ENCODE measurements at regions not wholly inside any gene's neighbourhood (a gene's known extent, or its start where the extent isn't known, plus 50 kb on each side); places are given as distances from the start of the nearest gene placed in this dataset.

GRCh38 chr9:87146933-87147332 is 199.6 kb upstream of the GAS1 start:
- Histone ChIP-seq H3K9me3 (no peaks in the 10 kb centered on the region), H3K4me3 (no peak overlapping the region), H3K4me1 (peaks cover 16% of the 10 kb centered on the region), H3K27me3 (no peaks in the 10 kb centered on the region), H3K36me3 (no peaks in the 10 kb centered on the region), H3K27ac (no peak overlapping the region)
- DNase-seq (ENCODE audit: low spot score in 2 of 2), result no peak
- no peak for TF ChIP-seq POLR2A (IDR thresholded peaks at IDR 0.05)
- 72% methylated on average over 7 of the region's 7 CpGs for WGBS

- Histone ChIP-seq H3K4me1 (peaks cover 16% of the 10 kb centered on the region), H3K36me3 (no peaks in the 10 kb centered on the region), H3K9me3 (no peaks in the 10 kb centered on the region), H3K27ac (peak overlapping the region; percentile 85), H3K4me3 (peak overlapping the region; percentile 40), H3K27me3 (no peaks in the 10 kb centered on the region)
- 75% methylated on average over 8 of the region's 8 CpGs for WGBS
- no peak for DNase-seq (ENCODE audit: low spot score in 2 of 2)
- TF ChIP-seq POLR2AphosphoS5 (IDR thresholded peaks at IDR 0.05), result no peak
- no peak for TF ChIP-seq POLR2A (IDR thresholded peaks at IDR 0.05)
Observed at GRCh38 chr9:87147839-87148238, 200.5 kb upstream of the GAS1 start.

GRCh38 chr9:87148331-87149104 is 201.2 kb upstream of the GAS1 start:
- H3K4me1 ChIP-seq, result peaks cover 16% of the 10 kb centered on the region
- H3K36me3 ChIP-seq, result no peaks in the 10 kb centered on the region
- no peaks in the 10 kb centered on the region for H3K9me3 ChIP-seq
- WGBS, result 14% methylated on average over 29 of the region's 49 CpGs
- no peaks in the 10 kb centered on the region for H3K27me3 ChIP-seq
- DNase-seq (ENCODE audit: low spot score in 2 of 2), result peak; percentile 86 to 91
- H3K27ac ChIP-seq, result peak overlapping the region; percentile 85
- H3K4me3 ChIP-seq, result peak overlapping the region; percentile 40
- TF ChIP-seq POLR2AphosphoS5 (IDR thresholded peaks at IDR 0.05), result peak in 1 of 3 donors; percentile 27
- TF ChIP-seq CTCF (IDR thresholded peaks at IDR 0.05), result peak in 1 of 2 donors; percentile 17
- TF ChIP-seq EP300 (IDR thresholded peaks at IDR 0.05), result no peak

- Histone ChIP-seq H3K4me1 (peaks cover 16% of the 10 kb centered on the region), H3K27me3 (no peaks in the 10 kb centered on the region), H3K9me3 (no peaks in the 10 kb centered on the region), H3K27ac (no peak overlapping the region), H3K4me3 (no peak overlapping the region), H3K36me3 (no peaks in the 10 kb centered on the region)
- WGBS, result 61% methylated on average over 4 of the region's 4 CpGs
- TF ChIP-seq CTCF (IDR thresholded peaks at IDR 0.05) (no peak), EP300 (IDR thresholded peaks at IDR 0.05) (no peak), POLR2AphosphoS5 (IDR thresholded peaks at IDR 0.05) (no peak), POLR2A (IDR thresholded peaks at IDR 0.05) (no peak)
- DNase-seq (ENCODE audit: low spot score in 2 of 2), result no peak
Observed at GRCh38 chr9:87149799-87150198, 202.5 kb upstream of the GAS1 start.

GRCh38 chr9:87152256-87152655 is 204.9 kb upstream of the GAS1 start:
- H3K27me3 ChIP-seq, result no peaks in the 10 kb centered on the region
- H3K36me3 ChIP-seq, result no peaks in the 10 kb centered on the region
- 88% methylated on average over 8 of the region's 8 CpGs for WGBS
- no peak overlapping the region for H3K4me3 ChIP-seq
- TF ChIP-seq POLR2AphosphoS5 (IDR thresholded peaks at IDR 0.05), result no peak
- no peak overlapping the region for H3K27ac ChIP-seq
- DNase-seq (ENCODE audit: low spot score in 2 of 2), result no peak
- H3K9me3 ChIP-seq, result no peaks in the 10 kb centered on the region
- peaks cover 16% of the 10 kb centered on the region for H3K4me1 ChIP-seq

- H3K4me1 ChIP-seq, result peaks cover 4% of the 10 kb centered on the region
- H3K27me3 ChIP-seq, result no peaks in the 10 kb centered on the region
- no peak overlapping the region for H3K27ac ChIP-seq
- H3K36me3 ChIP-seq, result no peaks in the 10 kb centered on the region
- H3K4me3 ChIP-seq, result no peak overlapping the region
- 96% methylated on average over 2 of the region's 2 CpGs for WGBS
- DNase-seq (ENCODE audit: low spot score in 2 of 2), result no peak
- TF ChIP-seq EP300 (IDR thresholded peaks at IDR 0.05) (no peak), CTCF (IDR thresholded peaks at IDR 0.05) (no peak), POLR2A (IDR thresholded peaks at IDR 0.05) (no peak), POLR2AphosphoS5 (IDR thresholded peaks at IDR 0.05) (no peak)
- no peaks in the 10 kb centered on the region for H3K9me3 ChIP-seq
Observed at GRCh38 chr9:87156247-87156646, 208.9 kb upstream of the GAS1 start.

All from suprapubic skin (tissue), 4 donors.